Smooth muscle cell (in vitro differentiated cells): ENCODE measurements at regions not wholly inside any gene's neighbourhood (a gene's known extent, or its start where the extent isn't known, plus 50 kb on each side); places are given as distances from the start of the nearest gene placed in this dataset.

ENCODE experiments used
- DNase-seq: peaks from one replicate; lab custom pipeline; 2025; ENCODE audit not compliant: unreplicated experiment; lab: John Stamatoyannopoulos, UW
- H2AFZ ChIP-seq: fragments of 200-600 bp; sonication (generic); 2 replicates; pipeline ENCODE4 v1.6.0; 2016; ENCODE audit warnings: antibody characterized with exemption, low read depth, mild to moderate bottlenecking
- H3F3A ChIP-seq: fragments of 200-600 bp; sonication (generic); 2 replicates; pipeline ENCODE4 v1.6.0; 2017; ENCODE audit warnings: antibody characterized with exemption, low read depth
- H3K27ac ChIP-seq: fragments of 200-600 bp; sonication (generic); 2 replicates; pipeline ENCODE4 v1.5.1; 2016; ENCODE audit warnings: low read depth, mild to moderate bottlenecking
- H3K27me3 ChIP-seq: fragments of 200-600 bp; sonication (generic); 2 replicates; pipeline ENCODE4 v1.6.1; 2016; ENCODE audit warnings: low read depth, mild to moderate bottlenecking
- H3K36me3 ChIP-seq: fragments of 200-600 bp; sonication (generic); 2 replicates; pipeline ENCODE4 v1.5.1; 2016; ENCODE audit warnings: low read depth
- H3K4me1 ChIP-seq: fragments of 200-600 bp; sonication (generic); 2 replicates; pipeline ENCODE4 v1.5.1; 2016; ENCODE audit warnings: low read depth
- H3K4me2 ChIP-seq: fragments of 200-600 bp; sonication (generic); 2 replicates; pipeline ENCODE4 v1.6.0; 2016; ENCODE audit warnings: mild to moderate bottlenecking
- H3K4me3 ChIP-seq: fragments of 200-600 bp; sonication (generic); 2 replicates; pipeline ENCODE4 v1.5.1; 2016; ENCODE audit warnings: mild to moderate bottlenecking
- H3K79me2 ChIP-seq: fragments of 200-600 bp; sonication (generic); 2 replicates; pipeline ENCODE4 v1.6.0; 2016; ENCODE audit warnings: low read depth, mild to moderate bottlenecking
- H3K9ac ChIP-seq: fragments of 200-600 bp; sonication (generic); 2 replicates; pipeline ENCODE4 v1.6.0; 2016; ENCODE audit warnings: low read depth
- H3K9me3 ChIP-seq: fragments of 200-600 bp; sonication (generic); replicated peaks from 2 replicates; pipeline ENCODE4 v1.5.1; 2016; ENCODE audit warnings: low read depth
- H4K20me1 ChIP-seq: fragments of 200-600 bp; sonication (generic); 2 replicates; pipeline ENCODE4 v1.6.0; 2016; ENCODE audit warnings: low read depth
- CTCF ChIP-seq: fragments of 200-600 bp; sonication (generic); IDR thresholded peaks from 2 replicates; pipeline ENCODE4 v1.5.1; 2017; ENCODE audit warnings: borderline replicate concordance, mild to moderate bottlenecking, antibody characterized with exemption; ENCODE audit not compliant: insufficient read depth, poor library complexity, severe bottlenecking
- WGBS: methylation state at CpG from one replicate; pipeline ENCODE4 v1.1.7; 2016; ENCODE audit warnings: low lambda C conversion rate; 5-methylcytosine and 5-hydroxymethylcytosine counted together

- no peaks in the 10 kb centered on the region for H4K20me1 ChIP-seq
- no peak overlapping the region for H3K27ac ChIP-seq
- no peak overlapping the region for H3K4me3 ChIP-seq
- no peak for DNase-seq
- H3K4me1 ChIP-seq, result no peaks in the 10 kb centered on the region
- H3F3A ChIP-seq, result no peaks in the 10 kb centered on the region
- no peaks in the 10 kb centered on the region for H3K36me3 ChIP-seq
- H3K79me2 ChIP-seq, result no peaks in the 10 kb centered on the region
- no peaks in the 10 kb centered on the region for H3K9me3 ChIP-seq
- H2AFZ ChIP-seq, result no peak overlapping the region
- H3K9ac ChIP-seq, result no peak overlapping the region
- no peaks in the 10 kb centered on the region for H3K27me3 ChIP-seq
- no peak for TF ChIP-seq CTCF
- H3K4me2 ChIP-seq, result no peak overlapping the region
These were observed 389.8 kb upstream of the PCDH10 start for GRCh38 chr4:132759199-132759780.

GRCh38 chr4:132763465-132763864 is 385.6 kb upstream of the PCDH10 start:
- H2AFZ ChIP-seq, result no peak overlapping the region
- no peaks in the 10 kb centered on the region for H3K79me2 ChIP-seq
- no peak for TF ChIP-seq CTCF
- no peaks in the 10 kb centered on the region for H4K20me1 ChIP-seq
- H3K27me3 ChIP-seq, result no peaks in the 10 kb centered on the region
- H3K9me3 ChIP-seq, result no peaks in the 10 kb centered on the region
- no peak for DNase-seq
- no peak overlapping the region for H3K9ac ChIP-seq
- no peaks in the 10 kb centered on the region for H3K4me1 ChIP-seq
- 75% methylated on average over 2 of the region's 2 CpGs for WGBS
- no peaks in the 10 kb centered on the region for H3F3A ChIP-seq
- H3K4me3 ChIP-seq, result no peak overlapping the region
- no peak overlapping the region for H3K4me2 ChIP-seq
- no peak overlapping the region for H3K27ac ChIP-seq
- H3K36me3 ChIP-seq, result no peaks in the 10 kb centered on the region

- H3F3A ChIP-seq, result no peaks in the 10 kb centered on the region
- no peak overlapping the region for H3K4me3 ChIP-seq
- 89% methylated on average over 1 of the region's 1 CpG for WGBS
- H4K20me1 ChIP-seq, result no peaks in the 10 kb centered on the region
- TF ChIP-seq CTCF, result no peak
- H3K79me2 ChIP-seq, result no peaks in the 10 kb centered on the region
- H3K4me2 ChIP-seq, result no peak overlapping the region
- H3K27me3 ChIP-seq, result no peaks in the 10 kb centered on the region
- no peaks in the 10 kb centered on the region for H3K4me1 ChIP-seq
- no peaks in the 10 kb centered on the region for H3K36me3 ChIP-seq
- H3K9ac ChIP-seq, result no peak overlapping the region
- H3K27ac ChIP-seq, result no peak overlapping the region
- H2AFZ ChIP-seq, result no peak overlapping the region
- no peaks in the 10 kb centered on the region for H3K9me3 ChIP-seq
- DNase-seq, result no peak
These were observed 381.2 kb upstream of the PCDH10 start for GRCh38 chr4:132767901-132768300.

GRCh38 chr4:132770776-132771175 is 378.3 kb upstream of the PCDH10 start:
- TF ChIP-seq CTCF, result no peak
- 57% methylated on average over 2 of the region's 2 CpGs for WGBS
- Histone ChIP-seq H3K4me3 (no peak overlapping the region), H3K4me2 (no peak overlapping the region), H3K27ac (no peak overlapping the region), H3K79me2 (no peaks in the 10 kb centered on the region), H3K4me1 (no peaks in the 10 kb centered on the region), H3F3A (no peaks in the 10 kb centered on the region), H2AFZ (no peak overlapping the region), H3K36me3 (no peaks in the 10 kb centered on the region), H3K9me3 (no peaks in the 10 kb centered on the region), H3K27me3 (no peaks in the 10 kb centered on the region), H4K20me1 (no peaks in the 10 kb centered on the region), H3K9ac (no peak overlapping the region)
- DNase-seq, result no peak
